HG03108 (cell line): ENCODE measurements at regions not wholly inside any gene's neighbourhood (a gene's known extent, or its start where the extent isn't known, plus 50 kb on each side); places are given as distances from the start of the nearest gene placed in this dataset.
"Not testable (repeated sequence)": the region's sequence is repeated elsewhere in the genome, so short reads cannot be mapped to it uniquely, and the experiment has no call there.

ENCODE experiments used
- ATAC-seq: cut with Tn5 transposase; IDR thresholded peaks from one replicate; pipeline ENCODE4 v1.9.1; 2021; ENCODE audit warnings: moderate library complexity; ENCODE audit not compliant: unreplicated experiment

DNA sequence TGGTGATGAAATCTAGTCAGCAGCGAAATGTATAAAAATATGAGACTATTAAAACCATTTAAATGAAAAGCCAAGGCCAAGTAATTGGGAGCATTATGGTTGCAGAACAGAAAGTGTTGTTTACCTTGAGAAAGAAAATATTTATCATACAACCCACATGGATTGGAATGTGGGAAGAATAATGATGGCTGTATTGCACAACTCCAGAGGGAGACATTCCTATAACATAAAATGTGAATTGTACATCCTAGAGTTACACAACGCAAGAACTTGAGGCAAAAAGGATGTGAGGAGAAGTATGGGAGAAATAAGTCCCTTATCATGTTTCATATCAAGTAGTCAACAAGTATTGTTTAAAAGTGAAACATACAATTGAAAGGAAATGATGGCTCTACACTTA, 1014.0 kb upstream of the SEMA6A start:
- no peak for ATAC-seq

DNA sequence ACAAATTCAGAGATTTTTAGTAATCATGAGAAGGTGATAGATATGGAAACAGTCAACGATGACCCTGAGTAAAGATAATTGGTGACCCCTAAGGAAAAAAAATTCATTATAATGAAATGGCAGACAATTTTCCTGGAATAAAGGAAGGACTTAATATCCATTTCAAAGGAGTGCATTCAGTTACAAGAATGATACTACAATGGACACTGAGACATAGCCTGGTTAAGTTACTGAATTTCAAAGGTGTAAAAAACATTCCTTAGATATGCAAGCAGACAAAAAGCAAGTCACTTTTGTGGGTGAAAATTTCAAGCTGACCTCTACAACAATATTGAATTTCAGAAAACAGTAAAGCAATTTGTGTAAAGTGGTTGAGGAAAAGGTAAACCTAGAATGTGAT, 1012.5 kb upstream of the SEMA6A start:
- no peak for ATAC-seq

- no peak for ATAC-seq
These were observed 994.0 kb upstream of the SEMA6A start for GRCh38 chr5:117568622-117569021.

DNA sequence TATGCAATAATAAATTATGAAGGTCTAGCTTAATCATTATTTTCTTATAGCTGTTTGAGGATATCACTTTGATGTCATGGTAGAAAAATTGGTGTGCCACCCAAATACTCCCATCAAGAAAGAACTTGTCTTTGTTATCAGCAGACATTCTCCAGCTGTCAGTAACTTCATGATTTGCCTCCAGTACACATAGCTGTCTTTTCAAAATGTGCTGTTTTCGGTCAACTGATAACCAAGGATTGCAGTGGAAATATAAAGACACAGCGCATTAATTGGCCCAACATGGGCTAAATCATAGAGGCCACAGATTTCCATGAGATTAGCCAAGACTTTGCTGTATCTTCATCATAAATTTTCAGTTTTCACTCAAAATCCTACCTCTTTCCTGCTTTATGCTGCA, 993.5 kb upstream of the SEMA6A start:
- no peak for ATAC-seq

GRCh38 chr5:117562647-117563046, 988.0 kb upstream of the SEMA6A start:
- ATAC-seq, result no peak

GRCh38 chr5:117561531-117561930, 986.9 kb upstream of the SEMA6A start:
- ATAC-seq, result no peak

DNA sequence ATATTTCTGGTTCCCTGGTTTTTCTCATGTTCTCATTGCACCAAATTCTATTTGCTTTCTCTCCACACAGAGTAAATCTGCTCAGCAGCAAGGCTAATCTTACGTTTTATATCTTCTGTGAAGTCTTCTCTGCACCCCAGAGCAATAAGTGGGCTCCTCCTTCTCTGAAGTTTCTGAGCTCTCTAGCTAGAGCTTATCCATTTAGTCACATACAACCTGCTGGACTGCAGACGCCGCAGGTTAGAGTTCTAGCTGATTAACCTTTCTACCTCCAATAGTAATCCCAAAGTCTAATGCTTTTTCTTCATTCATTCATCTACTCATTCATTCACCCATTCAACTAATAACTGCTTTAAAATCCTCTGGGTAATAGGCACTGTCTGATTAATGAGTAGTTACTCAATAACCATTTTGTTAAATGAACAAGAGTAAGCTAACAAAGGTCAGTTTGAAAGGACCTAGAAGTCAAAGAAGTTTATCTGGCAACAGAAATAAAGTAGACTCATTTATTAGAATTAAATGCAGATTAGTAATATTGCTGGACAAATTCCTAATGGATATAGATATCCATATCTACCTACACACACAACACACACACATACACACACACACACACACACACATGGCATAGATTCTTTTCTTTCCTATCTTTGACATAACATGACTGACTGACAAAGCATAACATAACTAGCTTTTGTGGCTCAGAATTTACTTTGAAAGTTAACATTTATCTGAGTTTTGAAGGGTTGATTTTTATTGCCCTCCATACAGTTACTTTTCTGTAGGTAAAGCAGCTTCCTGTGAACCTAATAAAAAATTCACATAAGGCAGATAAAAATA, 984.6 kb upstream of the SEMA6A start:
- no peak for ATAC-seq

- ATAC-seq, result no peak
These were observed 976.6 kb upstream of the SEMA6A start for GRCh38 chr5:117551236-117551635.

- ATAC-seq, result no peak
These were observed 972.6 kb upstream of the SEMA6A start for GRCh38 chr5:117547192-117547591.

- no peak for ATAC-seq
These were observed 965.1 kb upstream of the SEMA6A start for GRCh38 chr5:117539692-117540091.

DNA sequence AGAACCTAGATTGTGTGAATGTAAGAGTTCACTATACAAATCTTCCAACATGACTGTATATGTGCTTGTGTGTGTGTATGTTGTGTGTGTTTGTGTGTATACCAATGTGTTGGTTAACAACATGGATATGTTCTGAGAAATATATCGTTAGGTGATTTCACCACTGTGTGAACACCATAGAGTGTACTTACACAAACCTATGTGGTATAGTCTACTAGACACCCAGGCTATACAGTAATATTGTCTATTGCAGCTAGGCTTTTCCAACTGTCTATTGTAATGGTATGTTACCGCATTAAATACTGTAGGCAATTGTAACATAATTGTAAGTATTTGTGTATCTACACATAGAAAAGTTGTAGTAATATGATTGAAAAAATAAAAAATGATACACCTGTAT, 959.2 kb upstream of the SEMA6A start:
- ATAC-seq, result no peak

GRCh38 chr5:117533051-117533670, 958.5 kb upstream of the SEMA6A start:
- ATAC-seq, result not testable (repeated sequence)

DNA sequence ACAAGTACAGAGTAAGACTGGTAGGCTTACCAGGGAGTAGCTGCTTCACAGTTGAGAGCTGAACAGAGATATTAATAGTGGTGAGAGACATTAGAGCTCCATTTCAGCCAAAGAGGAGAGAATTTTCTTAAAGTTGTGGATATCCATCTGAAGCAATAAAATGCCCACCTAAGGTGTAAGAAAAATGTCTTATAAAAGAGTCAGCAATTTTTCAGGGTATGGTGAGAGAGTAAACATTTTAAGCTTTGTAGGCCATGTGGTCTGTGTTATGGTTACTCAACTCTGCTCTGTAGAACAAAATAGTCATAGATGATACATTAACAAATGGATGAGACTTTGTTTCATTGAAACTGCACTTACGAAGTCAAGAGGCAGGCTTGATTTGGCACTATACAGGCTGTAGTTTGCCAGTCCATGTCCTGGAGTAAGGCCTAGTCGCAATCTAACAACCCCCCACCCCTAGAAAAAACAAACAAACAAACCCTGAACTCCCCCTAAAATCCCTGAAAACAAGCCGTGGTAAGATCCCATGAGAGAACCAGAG, 945.4 kb upstream of the SEMA6A start:
- no peak for ATAC-seq

GRCh38 chr5:117504305-117504704, 929.7 kb upstream of the SEMA6A start:
- ATAC-seq, result no peak

- ATAC-seq, result no peak
These were observed 923.0 kb upstream of the SEMA6A start for GRCh38 chr5:117497601-117498000.

- no peak for ATAC-seq
These were observed 922.2 kb upstream of the SEMA6A start for GRCh38 chr5:117496801-117497200.

DNA sequence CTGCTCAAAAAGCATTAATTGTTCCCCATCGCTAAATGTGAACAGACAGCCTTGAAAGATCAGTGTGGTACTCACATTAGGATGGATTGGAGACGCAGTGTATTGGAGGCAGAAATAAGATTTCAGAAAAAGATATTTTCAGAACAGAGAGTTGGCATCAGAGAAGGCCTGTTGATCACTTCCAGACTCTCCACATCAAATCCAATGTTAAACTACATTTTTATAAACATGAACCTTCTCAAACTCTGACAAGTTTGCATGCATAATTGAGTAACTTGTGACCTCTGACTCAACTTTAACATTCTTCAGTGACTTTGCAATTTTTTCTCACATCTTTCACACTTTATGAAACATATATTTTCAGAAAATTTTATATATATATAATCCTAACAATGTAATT, 919.6 kb upstream of the SEMA6A start:
- no peak for ATAC-seq

GRCh38 chr5:117488976-117489500, 914.4 kb upstream of the SEMA6A start:
- ATAC-seq, result no peak

- no peak for ATAC-seq
These were observed 912.9 kb upstream of the SEMA6A start for GRCh38 chr5:117487556-117487955.

DNA sequence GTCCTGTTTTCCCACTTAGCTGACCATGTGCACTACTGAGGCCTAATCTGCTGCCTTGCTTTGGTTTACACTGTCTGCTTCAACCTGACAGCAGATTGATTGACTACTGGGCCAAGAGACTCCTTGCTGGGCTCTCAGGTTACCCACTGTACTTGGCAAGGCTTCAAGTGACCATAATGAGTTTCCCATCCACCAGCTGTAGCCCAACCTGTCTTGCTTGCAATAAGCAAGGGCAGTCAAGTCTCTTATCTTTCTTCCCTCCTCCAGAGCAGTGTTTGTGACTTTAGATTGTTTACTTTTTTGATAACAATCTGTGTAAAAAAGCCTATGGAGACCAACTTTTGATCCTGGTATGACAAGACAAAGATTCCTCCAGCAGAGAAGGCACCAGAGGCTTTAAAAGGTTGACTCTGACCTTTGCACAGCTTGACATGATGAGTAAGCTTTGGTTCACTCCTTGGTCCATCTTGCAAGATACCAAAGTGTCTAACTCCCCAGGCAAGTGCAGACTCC, 912.3 kb upstream of the SEMA6A start:
- no peak for ATAC-seq

DNA sequence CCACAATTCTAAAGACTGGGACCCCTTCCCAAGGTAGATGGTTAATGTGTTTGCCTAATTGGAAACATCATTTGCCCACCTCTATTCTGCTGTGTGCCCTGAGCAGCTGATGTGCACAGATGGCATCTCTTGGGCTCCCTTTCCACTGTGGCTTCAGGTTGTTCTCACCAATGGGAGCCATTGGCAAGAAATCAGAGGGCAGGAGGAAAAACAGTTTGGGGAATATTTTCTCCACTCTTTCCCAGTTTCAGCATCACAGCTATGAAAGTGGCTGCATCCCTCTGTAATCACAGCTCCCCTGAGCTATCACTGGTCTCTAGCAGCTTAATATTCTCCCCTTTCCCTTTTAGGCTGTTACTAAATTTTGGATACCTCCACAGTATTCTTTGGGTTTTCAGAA, 911.6 kb upstream of the SEMA6A start:
- no peak for ATAC-seq

- no peak for ATAC-seq
These were observed 901.3 kb upstream of the SEMA6A start for GRCh38 chr5:117475919-117476318.
